Mesenchymal stem cell (in vitro differentiated cells and primary cell): ENCODE measurements at regions not wholly inside any gene's neighbourhood (a gene's known extent, or its start where the extent isn't known, plus 50 kb on each side); places are given as distances from the start of the nearest gene placed in this dataset.

ENCODE experiments used
- DNase-seq: peaks from one replicate; pipeline ENCODE4 v3.0.0-alpha.2; 2013
- H2AFZ ChIP-seq: one replicate; pipeline ENCODE4 v1.6.1; 2013; ENCODE audit warnings: low read depth, mild to moderate bottlenecking, control low read depth, inconsistent platforms, low read length, moderate library complexity
- H2AK5ac ChIP-seq: 2 replicates; pipeline ENCODE4 v1.6.1; 2013; ENCODE audit warnings: low read length, moderate library complexity, mild to moderate bottlenecking, inconsistent platforms; ENCODE audit not compliant: severe bottlenecking
- H2BK120ac ChIP-seq: one replicate; pipeline ENCODE4 v1.6.1; 2013; ENCODE audit warnings: low read depth, mild to moderate bottlenecking, inconsistent platforms, low read length, moderate library complexity
- H2BK12ac ChIP-seq, 2 experiments: one replicate each; pipeline ENCODE4 v1.6.1; 2013; ENCODE audit warnings: inconsistent platforms in 2 of 2, low read length in 2 of 2, mild to moderate bottlenecking in 2 of 2, moderate library complexity in 2 of 2, control low read depth in 1 of 2
- H2BK15ac ChIP-seq: one replicate; pipeline ENCODE4 v1.6.1; 2013; ENCODE audit warnings: mild to moderate bottlenecking, low read depth, inconsistent platforms; ENCODE audit not compliant: poor library complexity, severe bottlenecking
- H2BK5ac ChIP-seq: 2 replicates; pipeline ENCODE4 v1.6.1; 2013; ENCODE audit warnings: low read depth, mild to moderate bottlenecking, low read length, control low read depth, inconsistent platforms; ENCODE audit not compliant: poor library complexity, severe bottlenecking
- H3K14ac ChIP-seq, 2 experiments: one replicate each; pipeline ENCODE4 v1.6.1; 2013; ENCODE audit warnings: inconsistent platforms in 2 of 2, low read length in 2 of 2, control low read depth in 1 of 2, mild to moderate bottlenecking in 1 of 2, moderate library complexity in 1 of 2
- H3K18ac ChIP-seq, 2 experiments: one replicate each; pipeline ENCODE4 v1.6.1; 2013; ENCODE audit warnings: inconsistent platforms in 2 of 2, low read length in 2 of 2, control low read depth in 1 of 2, low read depth in 1 of 2, mild to moderate bottlenecking in 1 of 2
- H3K23ac ChIP-seq, 2 experiments: one replicate each; pipeline ENCODE4 v1.6.1; 2013; ENCODE audit warnings: inconsistent platforms in 2 of 2, low read length in 2 of 2, mild to moderate bottlenecking in 2 of 2, moderate library complexity in 2 of 2, control low read depth in 1 of 2
- H3K27ac ChIP-seq: 2 replicates; pipeline ENCODE4 v1.5.1; 2013; ENCODE audit warnings: mild to moderate bottlenecking, moderate library complexity, low read length, control low read depth, inconsistent platforms; ENCODE audit not compliant: poor library complexity, severe bottlenecking
- H3K27me3 ChIP-seq, 2 experiments: 2 replicates each; pipeline versions ENCODE4 v1.6.1 to v1.7.0; 2013; ENCODE audit warnings: low read length in 2 of 2, mild to moderate bottlenecking in 2 of 2, moderate library complexity in 2 of 2, control low read depth in 1 of 2, inconsistent platforms in 1 of 2; ENCODE audit not compliant: control insufficient read depth in 1 of 2, insufficient read depth in 1 of 2
- H3K36me3 ChIP-seq, 2 experiments: 2 replicates each; pipeline versions ENCODE4 v1.6.1 to v1.7.0; 2013; ENCODE audit warnings: low read length in 2 of 2, control low read depth in 1 of 2, inconsistent platforms in 1 of 2, low read depth in 1 of 2, mild to moderate bottlenecking in 1 of 2; ENCODE audit not compliant: insufficient read depth in 2 of 2, control insufficient read depth in 1 of 2
- H3K4ac ChIP-seq, 2 experiments: one replicate each; pipeline ENCODE4 v1.6.1; 2013; ENCODE audit warnings: inconsistent platforms in 2 of 2, low read length in 2 of 2, mild to moderate bottlenecking in 2 of 2, moderate library complexity in 2 of 2, control low read depth in 1 of 2, low read depth in 1 of 2
- H3K4me1 ChIP-seq: 2 replicates; pipeline ENCODE4 v1.6.1; 2013; ENCODE audit warnings: low read depth, low read length, control low read depth; ENCODE audit not compliant: control insufficient read depth, insufficient read depth
- H3K4me2 ChIP-seq: 2 replicates; pipeline ENCODE4 v1.6.1; 2013; ENCODE audit warnings: low read length, mild to moderate bottlenecking, inconsistent platforms; ENCODE audit not compliant: poor library complexity, severe bottlenecking
- H3K4me3 ChIP-seq, 2 experiments: 2 replicates each; pipeline versions ENCODE4 v1.5.1 to v1.7.0; 2013; ENCODE audit warnings: low read length in 2 of 2, mild to moderate bottlenecking in 2 of 2, control low read depth in 1 of 2, low read depth in 1 of 2; ENCODE audit not compliant: insufficient read depth in 1 of 2
- H3K79me1 ChIP-seq: replicated peaks from 2 replicates; pipeline ENCODE4 v1.6.1; 2013; ENCODE audit warnings: mild to moderate bottlenecking, control low read depth, low read length, inconsistent platforms; ENCODE audit not compliant: poor library complexity, severe bottlenecking
- H3K9ac ChIP-seq: 2 replicates; pipeline ENCODE4 v1.7.0; 2013; ENCODE audit warnings: mild to moderate bottlenecking, low read length, moderate library complexity
- H3K9me3 ChIP-seq: 2 replicates; pipeline ENCODE4 v1.7.0; 2013; ENCODE audit warnings: mild to moderate bottlenecking, low read length; ENCODE audit not compliant: control insufficient read depth
- H4K8ac ChIP-seq: one replicate; pipeline ENCODE4 v1.6.1; 2013; ENCODE audit warnings: inconsistent platforms, mild to moderate bottlenecking, low read length, moderate library complexity
- H4K91ac ChIP-seq: one replicate; pipeline ENCODE4 v1.6.1; 2013; ENCODE audit warnings: mild to moderate bottlenecking, low read length, inconsistent platforms
- WGBS: methylation state at CpG from one replicate; pipeline ENCODE4 v1.1.7; 2013; ENCODE audit warnings: mixed read lengths; 5-methylcytosine and 5-hydroxymethylcytosine counted together

DNA sequence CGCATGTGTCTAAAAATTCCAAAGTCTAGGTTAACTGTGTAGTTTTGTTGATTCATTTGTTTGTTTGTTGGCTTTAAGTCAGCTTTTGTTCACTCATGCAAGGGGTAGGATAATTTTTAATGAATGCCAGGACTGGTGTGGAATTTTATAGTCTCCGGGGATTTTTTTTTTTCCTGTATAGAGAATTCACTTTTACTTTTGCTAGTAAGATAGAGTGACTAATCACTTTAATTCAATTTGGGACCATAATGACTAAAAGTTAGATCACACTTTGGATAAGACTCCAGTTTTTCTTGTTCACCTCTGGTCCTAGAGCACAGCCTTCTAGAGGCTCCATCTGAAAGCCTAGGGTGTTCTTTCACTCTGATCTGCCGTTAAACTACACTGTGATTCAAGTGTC lies 1690.0 kb downstream of the PCDH9 start:
- no peak overlapping the region for H2AFZ ChIP-seq
- H3K36me3 ChIP-seq: no peaks in the 10 kb centered on the region
- H3K27ac ChIP-seq: no peak overlapping the region
- H4K91ac ChIP-seq: no peak overlapping the region
- H3K4me1 ChIP-seq: no peaks in the 10 kb centered on the region
- no peak overlapping the region for H2BK15ac ChIP-seq
- H3K4me3 ChIP-seq: peak overlapping the region in 1 of 2 experiments; percentile 19
- no peak overlapping the region for H3K23ac ChIP-seq
- no peak overlapping the region for H3K18ac ChIP-seq
- H3K9me3 ChIP-seq: no peaks in the 10 kb centered on the region
- no peak overlapping the region for H2AK5ac ChIP-seq
- no peak overlapping the region for H4K8ac ChIP-seq
- H3K4me2 ChIP-seq: no peak overlapping the region
- no peak overlapping the region for H3K14ac ChIP-seq
- WGBS: 83% methylated on average over 2 of the region's 3 CpGs
- H3K4ac ChIP-seq: no peak overlapping the region
- no peak overlapping the region for H2BK120ac ChIP-seq
- H3K27me3 ChIP-seq: no peaks in the 10 kb centered on the region
- no peak overlapping the region for H3K9ac ChIP-seq
- H2BK5ac ChIP-seq: no peak overlapping the region
- DNase-seq: no peak
- no peak overlapping the region for H2BK12ac ChIP-seq
- no peaks in the 10 kb centered on the region for H3K79me1 ChIP-seq

DNA sequence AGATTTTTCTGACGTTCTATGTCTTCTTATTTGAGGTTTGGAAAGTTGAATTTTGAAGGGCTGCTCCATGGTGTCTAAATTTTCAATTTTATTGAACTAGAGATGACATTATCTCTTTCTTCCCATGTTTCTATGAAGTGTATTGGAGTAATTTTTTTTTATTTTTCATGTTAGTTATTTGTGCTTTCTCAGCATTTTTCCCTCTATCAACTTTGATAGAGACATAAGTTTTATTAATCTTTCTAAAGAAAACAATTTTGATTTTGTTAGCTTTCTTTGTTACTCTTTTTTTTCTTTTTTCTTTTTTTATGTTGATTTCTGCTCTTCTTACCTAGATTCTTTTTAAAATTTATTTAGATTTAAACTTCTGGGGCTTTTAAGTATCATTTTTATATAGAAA lies 1694.8 kb downstream of the PCDH9 start:
- Histone ChIP-seq H2BK15ac (no peak overlapping the region), H4K91ac (no peak overlapping the region), H3K27ac (no peak overlapping the region), H2AFZ (no peak overlapping the region), H3K9ac (no peak overlapping the region), H3K14ac (no peak overlapping the region), H2AK5ac (no peak overlapping the region), H2BK120ac (no peak overlapping the region), H3K36me3 (no peaks in the 10 kb centered on the region), H3K18ac (no peak overlapping the region), H3K4me2 (no peak overlapping the region), H4K8ac (no peak overlapping the region), H3K9me3 (no peaks in the 10 kb centered on the region), H3K4me3 (no peak overlapping the region), H3K4ac (no peak overlapping the region), H3K27me3 (no peaks in the 10 kb centered on the region), H3K23ac (no peak overlapping the region), H2BK12ac (no peak overlapping the region), H3K79me1 (no peaks in the 10 kb centered on the region), H2BK5ac (no peak overlapping the region), H3K4me1 (no peaks in the 10 kb centered on the region)
- no peak for DNase-seq
- 100% methylated on average over 1 of the region's 1 CpG for WGBS

- Histone ChIP-seq H3K4me2 (no peak overlapping the region), H3K14ac (no peak overlapping the region), H2BK120ac (no peak overlapping the region), H4K8ac (no peak overlapping the region), H2AFZ (no peak overlapping the region), H3K4me1 (no peaks in the 10 kb centered on the region), H2BK12ac (no peak overlapping the region), H3K18ac (no peak overlapping the region), H4K91ac (no peak overlapping the region), H3K4ac (no peak overlapping the region), H2BK15ac (no peak overlapping the region), H3K36me3 (no peaks in the 10 kb centered on the region), H3K23ac (no peak overlapping the region), H3K9me3 (no peaks in the 10 kb centered on the region), H3K79me1 (no peaks in the 10 kb centered on the region), H3K4me3 (no peak overlapping the region), H3K9ac (no peak overlapping the region), H3K27me3 (no peaks in the 10 kb centered on the region), H2AK5ac (no peak overlapping the region), H2BK5ac (no peak overlapping the region), H3K27ac (no peak overlapping the region)
- WGBS: no CpG with 5 or more reads among the region's 4 CpGs
- no peak for DNase-seq
Observed at GRCh38 chr13:65532231-65532630, 1697.9 kb downstream of the PCDH9 start.

GRCh38 chr13:65530688-65531087 lies 1699.4 kb downstream of the PCDH9 start:
- no peaks in the 10 kb centered on the region for H3K79me1 ChIP-seq
- no peak overlapping the region for H3K4me3 ChIP-seq
- H3K4me2 ChIP-seq: no peak overlapping the region
- peak; percentile 12 for DNase-seq
- no peaks in the 10 kb centered on the region for H3K4me1 ChIP-seq
- H2BK12ac ChIP-seq: no peak overlapping the region
- no peak overlapping the region for H2BK5ac ChIP-seq
- no peaks in the 10 kb centered on the region for H3K36me3 ChIP-seq
- no peak overlapping the region for H4K91ac ChIP-seq
- no peak overlapping the region for H3K14ac ChIP-seq
- no peaks in the 10 kb centered on the region for H3K27me3 ChIP-seq
- no CpG with 5 or more reads among the region's 2 CpGs for WGBS
- H3K18ac ChIP-seq: no peak overlapping the region
- no peak overlapping the region for H3K4ac ChIP-seq
- no peak overlapping the region for H2AFZ ChIP-seq
- no peak overlapping the region for H3K23ac ChIP-seq
- no peak overlapping the region for H3K9ac ChIP-seq
- no peak overlapping the region for H2BK120ac ChIP-seq
- H2BK15ac ChIP-seq: no peak overlapping the region
- no peak overlapping the region for H2AK5ac ChIP-seq
- H3K27ac ChIP-seq: no peak overlapping the region
- H3K9me3 ChIP-seq: no peaks in the 10 kb centered on the region
- no peak overlapping the region for H4K8ac ChIP-seq
